Right renal pelvis (tissue), 4 donors: ENCODE measurements at regions not wholly inside any gene's neighbourhood (a gene's known extent, or its start where the extent isn't known, plus 50 kb on each side); places are given as distances from the start of the nearest gene placed in this dataset.

ENCODE experiments used
- DNase-seq, 4 donors: peaks; one replicate each; pipeline ENCODE4 v3.0.0-alpha.2; 2013; ENCODE audit warnings: low read depth in 4 of 4, low spot score in 3 of 4, missing footprints in 1 of 4

DNA sequence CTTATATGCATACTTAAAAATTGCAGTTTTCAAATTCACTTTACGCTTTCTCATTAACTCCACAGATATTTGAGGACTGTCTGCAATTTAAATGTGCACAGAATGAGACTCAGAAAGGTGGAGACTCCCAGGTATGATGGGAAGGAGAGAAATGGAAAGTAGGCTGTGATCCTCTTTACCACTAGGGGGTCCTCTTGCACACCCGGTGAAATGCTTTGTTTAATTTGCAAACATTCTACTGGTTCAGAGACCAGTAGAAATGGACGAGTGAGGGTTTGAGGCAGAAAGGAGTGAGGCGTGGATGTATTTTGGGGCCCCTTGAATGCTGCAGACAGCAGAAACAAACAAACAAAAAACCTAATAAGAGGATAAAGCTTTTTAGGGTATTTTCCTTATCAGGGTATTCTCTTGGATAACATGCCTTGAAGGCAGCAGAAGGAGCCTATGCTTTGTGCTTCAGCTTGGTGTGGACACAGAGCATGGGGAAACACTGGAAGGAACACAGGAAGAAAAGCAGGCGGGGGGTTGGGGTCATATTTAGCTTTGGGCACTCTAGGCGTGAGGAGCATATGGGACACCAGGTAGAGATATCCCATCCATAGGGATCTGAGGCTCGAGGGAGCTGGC lies 410.1 kb downstream of the DMRT2 start:
- no peak for DNase-seq

DNA sequence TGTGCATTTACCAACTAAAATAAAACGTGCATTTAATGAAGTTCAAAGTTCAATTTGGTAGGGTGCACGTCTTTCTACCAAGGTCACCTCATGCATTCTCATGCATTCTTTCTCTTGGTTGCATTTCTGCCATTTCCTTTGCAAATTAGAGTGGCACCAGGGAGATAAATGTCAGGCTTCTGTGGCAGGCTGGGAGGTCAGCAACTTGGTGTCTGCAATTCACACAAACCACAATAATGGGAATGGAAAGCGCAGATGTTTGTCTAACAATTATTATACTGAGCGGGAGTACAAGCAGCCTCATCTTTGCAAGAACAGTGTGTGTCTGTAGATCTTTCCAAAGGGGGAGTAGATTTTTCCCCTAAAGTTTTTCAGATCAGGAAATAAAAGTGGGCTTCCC lies 411.7 kb downstream of the DMRT2 start:
- no peak for DNase-seq

DNA sequence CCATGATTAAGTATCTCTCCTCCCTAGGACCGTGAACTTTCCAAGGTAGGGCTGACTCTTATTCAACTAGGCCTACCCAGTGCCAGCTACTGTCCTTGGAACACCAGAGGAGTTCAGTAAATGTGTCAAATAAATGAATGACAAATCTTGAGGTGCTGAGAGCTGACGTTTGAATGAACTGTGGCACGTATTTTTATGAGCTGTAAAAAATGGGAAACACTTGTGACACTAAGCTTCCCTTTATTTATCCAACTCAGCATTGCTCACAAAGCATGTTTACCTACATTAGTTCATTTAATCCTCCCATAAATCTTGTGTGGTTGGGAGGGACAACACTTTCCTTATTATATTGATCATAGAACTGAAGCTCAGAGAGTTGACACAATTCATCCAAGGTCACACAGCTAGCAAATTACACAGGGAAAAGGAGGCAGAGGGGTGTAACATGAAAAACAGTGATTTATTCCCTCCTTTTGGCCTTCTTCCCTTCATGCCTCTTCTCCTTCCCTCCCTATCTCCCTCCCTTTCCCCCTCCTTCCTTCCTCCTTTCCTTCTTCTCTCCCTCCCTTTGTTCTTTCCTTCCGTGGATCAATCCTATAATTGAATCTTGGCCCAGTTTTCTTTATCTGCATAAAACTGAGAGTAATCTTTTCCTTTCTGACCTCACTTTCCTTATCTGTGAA lies 412.6 kb downstream of the DMRT2 start:
- no peak for DNase-seq

DNA sequence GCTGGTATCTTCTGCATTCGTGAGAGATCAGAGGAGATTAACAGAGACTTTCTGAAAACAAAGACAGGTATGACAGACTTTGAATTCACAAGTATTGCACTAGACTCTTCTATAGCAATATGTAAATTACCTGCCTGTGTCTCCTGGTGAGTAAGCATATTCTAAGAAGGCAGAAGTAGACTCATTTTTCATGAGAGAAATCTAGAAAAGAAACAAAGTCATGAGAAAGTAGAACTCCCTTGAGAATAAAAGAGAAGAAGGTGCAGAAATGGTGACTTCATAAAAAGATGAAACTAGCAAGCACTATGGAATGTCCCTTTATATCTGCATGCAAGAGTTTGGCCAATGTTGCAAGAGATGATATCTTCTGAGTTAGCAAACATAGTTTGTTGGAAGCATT lies 419.8 kb downstream of the DMRT2 start:
- no peak for DNase-seq

DNA sequence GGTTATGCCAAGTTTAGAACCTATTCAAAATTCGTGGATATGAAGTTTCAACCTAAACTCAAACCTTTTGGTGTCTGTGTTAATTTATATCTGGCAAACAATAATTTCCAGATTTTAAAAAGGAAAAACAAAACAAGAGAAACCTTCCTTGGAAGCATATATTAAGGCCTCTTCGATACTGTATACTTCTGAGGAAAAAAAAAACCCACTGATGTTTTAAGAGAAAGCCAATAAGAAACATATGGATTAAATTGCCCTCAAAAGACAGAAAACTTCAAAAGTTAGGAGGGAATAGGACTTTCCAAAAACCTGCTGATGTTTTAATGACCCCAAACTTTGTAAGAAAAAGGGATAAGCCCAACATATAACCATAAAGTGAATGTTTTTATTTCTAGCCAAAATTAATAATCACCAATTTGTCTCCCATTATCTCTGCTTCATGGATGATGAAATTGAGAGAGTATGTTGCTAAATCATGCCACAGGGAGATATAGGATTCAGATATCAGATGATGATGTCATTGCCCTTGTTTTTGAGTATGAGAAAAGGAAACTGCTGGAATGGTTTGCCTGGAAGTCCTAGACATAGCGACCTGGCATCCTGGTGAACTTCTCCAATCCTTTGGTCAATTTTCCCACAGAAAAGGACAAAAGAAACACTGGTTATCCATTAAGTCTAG lies 423.9 kb downstream of the DMRT2 start:
- DNase-seq, result no peak

DNA sequence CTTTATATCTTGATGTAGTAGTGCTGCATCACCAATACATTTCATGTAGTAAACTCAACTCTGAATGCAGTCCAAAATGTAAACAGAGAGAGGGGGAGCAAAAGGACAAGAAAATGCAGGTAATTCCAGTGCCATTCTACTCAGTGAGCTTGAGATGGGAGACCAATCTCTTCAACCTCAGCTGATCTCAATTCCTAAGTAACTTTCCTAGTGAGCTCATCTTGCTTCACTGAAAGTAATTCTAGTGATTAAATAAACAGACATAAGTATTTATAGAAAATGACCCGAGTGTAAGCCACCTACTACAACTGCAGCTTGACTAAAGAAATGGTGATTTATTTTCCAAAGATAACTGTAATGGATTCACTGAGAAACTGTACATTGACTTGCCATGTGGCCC lies 424.5 kb downstream of the DMRT2 start:
- DNase-seq, result no peak

DNA sequence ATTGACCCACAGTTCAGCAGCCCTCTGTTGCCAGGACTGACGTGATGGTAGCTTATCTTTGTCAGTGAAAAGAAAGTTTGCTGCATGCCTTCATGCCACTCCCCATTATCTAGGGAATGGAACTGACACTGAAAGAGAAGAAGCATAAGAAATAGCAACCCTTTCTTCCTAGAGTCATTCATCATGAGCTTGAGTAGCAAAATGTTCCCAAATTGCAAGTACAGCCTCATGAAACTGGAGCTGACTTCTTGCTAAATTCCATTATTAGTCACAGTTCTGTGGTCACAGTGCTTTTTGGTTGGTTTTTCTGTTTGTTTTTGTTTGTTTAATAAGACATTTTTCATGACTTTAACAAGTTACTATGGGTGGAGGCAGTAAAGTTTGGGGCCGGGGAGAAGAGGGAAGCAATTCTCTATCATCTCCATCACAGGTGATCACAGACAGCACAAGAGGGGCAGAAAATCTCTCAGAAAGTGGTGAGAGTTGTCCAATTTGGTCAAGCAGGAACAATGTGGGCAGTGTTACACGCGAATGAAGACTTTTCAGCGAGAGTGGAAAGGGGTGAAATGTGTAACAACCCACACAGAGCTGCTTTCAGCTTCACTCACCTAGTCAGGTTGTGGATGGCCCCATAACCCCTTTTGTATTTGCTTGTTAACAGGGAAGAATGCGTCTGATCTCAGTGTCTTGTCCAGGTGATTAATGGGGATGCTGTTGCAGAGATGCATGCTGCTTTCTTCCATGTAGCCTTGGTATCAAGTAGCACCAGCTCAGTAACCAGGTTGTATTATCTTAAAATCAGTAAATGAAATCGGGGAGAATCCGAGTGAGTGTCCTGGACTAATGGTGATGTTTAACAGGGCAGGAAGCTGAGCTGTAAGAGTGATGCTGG lies 440.4 kb downstream of the DMRT2 start:
- peak in 1 of 4 donors; percentile 5 for DNase-seq

DNA sequence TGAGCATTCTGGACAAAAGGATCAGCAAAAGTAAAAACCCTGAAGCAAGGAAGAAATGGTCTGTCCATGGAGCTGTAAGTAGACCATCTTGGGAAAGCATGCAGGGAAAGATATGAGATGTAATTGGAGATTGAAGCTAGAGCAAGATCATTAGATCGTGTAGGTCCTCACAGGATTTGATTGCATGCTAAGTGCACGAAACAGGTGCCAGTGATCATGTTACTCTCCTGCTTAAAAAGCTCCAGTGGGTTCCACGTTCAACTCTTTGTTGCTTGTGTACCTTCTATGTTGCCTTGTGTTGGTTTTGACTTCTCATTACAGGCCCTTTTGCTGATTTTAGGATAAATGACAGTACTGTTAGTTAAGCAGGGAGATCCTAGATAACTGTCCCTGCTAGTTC lies 442.0 kb downstream of the DMRT2 start:
- DNase-seq, result no peak

DNA sequence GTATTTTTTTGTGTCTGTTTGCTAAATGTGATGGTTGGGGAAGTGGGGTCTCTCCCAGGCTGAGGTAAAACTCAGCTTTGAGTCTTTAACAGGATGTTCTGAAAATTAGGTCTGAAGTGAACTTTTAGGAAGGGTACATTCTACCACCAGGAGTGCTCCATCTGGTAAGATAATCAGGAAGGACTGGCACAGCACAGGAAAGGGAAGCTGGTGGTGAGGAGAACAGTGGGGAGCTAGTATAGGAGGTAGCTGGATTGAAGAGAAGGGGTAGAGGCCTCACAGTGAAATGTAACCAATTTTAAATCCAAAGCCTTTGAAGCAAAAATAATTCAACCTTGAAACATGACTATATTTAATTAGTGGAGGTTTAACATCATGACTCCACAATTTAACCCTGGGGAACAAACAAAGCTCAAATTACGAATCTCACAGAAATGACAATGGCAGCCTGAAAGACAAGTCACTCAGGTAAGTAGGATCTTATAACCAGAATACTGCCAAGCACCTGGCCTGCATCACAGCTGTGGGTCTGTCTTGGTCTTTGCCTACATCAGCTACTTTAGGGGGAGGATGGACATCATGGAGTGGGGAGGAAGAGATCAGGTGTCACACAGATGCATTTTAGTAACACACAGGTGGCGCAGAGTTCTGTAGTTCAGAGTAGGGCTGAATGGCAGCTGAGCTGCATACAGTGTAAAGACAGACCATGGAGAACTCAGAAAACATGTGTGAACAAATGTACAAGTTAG lies 445.3 kb downstream of the DMRT2 start:
- DNase-seq, result peak in 1 of 4 donors; percentile 22

DNA sequence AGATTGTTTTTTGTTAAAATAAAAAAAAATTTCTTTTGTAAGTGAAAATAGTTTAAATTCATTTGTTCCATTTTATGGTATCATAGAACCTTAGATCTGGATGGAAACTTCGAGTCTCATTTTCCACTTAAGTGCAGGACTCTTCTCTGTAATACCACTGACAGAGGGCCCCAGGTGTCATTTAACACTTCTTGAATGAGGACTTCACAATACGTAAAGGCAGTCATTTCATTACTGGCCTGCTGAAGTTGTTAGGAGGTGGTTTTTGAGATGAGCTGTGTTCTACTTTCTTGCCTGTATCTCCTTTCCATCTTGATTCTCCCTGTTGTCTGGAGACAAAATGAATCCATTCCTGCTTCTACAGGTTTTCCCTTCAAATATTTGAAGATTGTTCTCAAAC lies 455.3 kb downstream of the DMRT2 start:
- no peak for DNase-seq

DNA sequence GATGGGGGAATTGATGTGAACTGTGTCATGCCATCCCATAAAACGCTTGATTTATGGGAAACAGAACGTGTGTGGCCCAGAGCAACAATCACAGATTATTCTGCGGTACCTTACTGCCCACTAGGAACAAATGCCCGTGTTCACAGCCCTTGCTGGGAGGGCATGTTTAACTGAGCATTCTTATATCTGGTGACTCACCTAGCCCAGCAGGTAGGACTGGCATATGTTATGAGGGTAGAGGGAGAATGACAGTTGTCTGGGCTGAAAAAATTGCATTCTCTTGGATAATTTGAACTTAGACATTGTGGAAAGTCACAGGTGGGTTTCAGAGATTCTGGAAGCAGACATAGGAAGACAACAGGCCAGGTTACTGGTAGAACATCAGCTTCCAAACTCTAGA lies 460.6 kb downstream of the DMRT2 start:
- DNase-seq, result no peak

DNA sequence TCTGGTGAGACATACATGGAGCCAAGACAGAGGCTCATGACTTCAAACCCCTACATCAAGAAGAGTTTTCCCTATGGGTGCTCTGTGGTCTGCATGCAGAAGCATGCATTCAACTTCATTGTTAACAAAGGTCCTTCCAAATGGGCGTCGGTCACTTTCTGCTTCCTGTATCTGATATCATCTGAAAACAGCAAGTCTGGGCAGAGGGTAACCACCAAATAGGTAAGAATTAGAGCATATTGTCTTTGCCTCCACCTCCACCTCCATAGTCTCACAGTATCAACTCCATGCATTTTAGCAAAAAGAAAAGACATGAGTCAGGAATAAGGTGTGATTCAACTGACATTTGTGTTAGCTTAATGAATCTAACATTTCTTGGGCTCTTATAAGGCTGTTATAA lies 462.9 kb downstream of the DMRT2 start:
- no peak for DNase-seq

DNA sequence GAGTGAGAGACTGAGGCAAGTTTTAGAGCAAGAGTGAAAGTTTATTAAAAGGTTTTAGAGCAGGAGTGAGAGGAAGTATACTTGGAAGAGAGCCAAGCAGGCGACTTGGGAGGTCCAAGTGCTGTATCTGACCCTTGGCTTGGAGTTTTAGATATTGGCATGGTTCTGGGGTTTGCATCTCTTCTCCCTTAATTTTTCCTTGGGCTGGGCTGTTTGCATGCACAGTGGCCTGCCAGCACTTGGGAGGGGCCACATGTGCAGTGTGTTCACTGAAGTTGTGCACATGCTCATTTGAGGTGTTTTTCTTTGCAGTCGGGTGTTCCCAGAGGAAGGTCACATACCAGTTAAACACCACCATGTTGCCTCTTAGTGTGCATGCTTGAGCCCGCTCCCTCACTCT lies 464.1 kb downstream of the DMRT2 start:
- no peak for DNase-seq

DNA sequence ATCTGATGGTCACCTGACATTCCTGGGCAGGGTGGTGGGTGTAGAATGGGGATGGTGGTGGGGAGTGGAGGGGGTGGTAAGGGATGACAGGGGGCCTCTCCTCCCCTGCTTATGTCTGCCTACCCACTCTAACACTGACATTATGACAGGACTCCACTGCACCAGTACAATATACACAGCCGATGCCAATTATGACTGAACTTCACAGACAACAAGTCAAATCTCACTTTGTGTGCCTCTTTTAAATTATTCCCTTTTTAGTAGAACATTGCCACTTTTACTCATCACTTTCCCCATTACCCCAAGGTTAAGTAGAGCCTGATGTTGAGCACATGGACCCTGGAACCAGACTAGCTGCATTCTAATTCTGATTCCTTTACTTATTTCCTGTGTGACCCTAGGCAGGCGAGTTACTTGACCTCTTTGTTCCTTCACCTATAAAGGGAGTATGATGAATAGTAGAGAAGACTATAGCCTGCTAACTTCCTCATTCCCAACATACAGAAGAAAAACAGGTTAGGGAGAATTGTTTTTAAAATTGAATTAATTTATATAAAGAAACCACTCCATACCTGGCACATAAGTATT lies 464.7 kb downstream of the DMRT2 start:
- no peak for DNase-seq

DNA sequence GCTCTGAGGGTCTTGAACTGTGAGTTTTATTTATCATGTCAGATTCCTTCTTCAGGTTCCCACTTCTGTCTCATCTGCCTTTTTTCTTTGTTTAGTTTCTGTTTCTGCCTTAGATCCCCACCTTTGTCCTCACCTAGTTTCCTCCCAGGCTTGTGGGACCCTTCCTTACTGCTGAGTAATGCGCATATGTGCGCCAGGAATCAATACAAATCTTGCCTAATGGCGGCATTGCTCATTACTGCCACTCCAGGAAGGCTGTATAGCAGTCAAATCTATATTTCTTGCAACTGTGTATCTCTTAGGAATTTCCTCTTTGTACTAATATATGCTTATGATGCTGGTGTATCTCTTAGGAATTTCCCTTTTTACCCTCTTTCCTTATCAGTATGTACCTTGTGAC lies 465.4 kb downstream of the DMRT2 start:
- no peak for DNase-seq

DNA sequence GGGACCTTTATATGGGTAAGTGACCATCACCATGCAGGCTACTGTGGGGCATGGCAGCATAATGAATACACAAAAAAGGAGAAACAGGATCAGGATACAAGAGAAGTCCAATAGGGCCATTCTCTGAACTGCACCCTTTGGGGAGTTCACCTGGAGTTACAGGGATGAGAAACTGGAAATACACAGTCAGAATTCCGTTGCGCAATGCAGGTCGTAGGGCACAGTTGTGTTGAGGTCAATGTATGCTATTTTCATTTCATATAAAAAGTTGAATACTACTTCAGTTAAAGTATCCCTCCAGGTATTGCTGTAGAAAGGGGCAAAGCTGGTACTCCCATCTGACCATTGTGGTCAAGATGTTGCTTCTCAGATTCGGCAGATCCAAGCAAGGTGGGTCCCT lies 471.4 kb downstream of the DMRT2 start:
- no peak for DNase-seq

DNA sequence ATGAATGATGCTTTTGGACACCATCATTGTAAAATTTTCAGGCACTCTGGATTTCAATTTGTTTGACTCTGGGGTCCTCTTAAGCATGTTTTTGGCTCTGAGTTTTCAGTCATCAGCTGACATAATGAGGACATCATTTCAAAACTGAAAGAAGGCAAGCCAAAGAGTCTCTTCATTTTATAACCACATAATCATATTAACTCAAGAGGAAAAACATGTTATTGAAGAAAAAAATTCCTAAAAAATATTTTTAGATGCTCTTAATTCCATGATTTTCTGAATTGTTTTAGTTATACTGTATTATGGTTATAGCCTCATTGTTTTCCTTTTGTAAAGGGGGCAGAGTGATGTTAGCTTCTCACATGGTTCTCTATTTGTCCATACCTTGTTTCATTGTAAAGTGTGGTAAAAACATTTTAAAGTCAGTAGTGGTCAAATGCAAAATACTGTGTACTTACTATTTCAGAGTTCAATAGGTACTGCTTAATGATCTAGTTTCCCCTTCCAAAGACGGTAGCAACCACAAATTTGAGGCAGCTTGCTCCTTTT lies 472.1 kb downstream of the DMRT2 start:
- DNase-seq, result no peak

DNA sequence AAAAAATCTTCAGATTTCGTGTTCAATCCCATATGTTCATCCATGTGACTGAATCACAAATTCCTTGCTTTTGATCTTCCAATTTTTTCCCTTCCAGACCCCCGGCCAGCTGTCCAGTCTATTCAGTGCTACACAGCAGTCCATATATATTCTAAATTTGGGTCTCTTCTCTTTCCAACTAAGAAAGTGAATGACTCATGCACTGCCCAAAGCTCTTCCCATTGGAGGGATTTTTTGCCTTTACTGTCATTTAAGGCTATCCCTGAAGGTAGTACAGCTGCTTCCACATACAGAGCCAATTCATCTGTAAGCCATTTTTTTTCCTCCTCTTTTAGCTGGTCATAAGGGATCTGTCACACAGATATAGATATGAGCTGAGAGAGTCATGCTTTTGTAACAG lies 478.3 kb downstream of the DMRT2 start:
- DNase-seq, result no peak

DNA sequence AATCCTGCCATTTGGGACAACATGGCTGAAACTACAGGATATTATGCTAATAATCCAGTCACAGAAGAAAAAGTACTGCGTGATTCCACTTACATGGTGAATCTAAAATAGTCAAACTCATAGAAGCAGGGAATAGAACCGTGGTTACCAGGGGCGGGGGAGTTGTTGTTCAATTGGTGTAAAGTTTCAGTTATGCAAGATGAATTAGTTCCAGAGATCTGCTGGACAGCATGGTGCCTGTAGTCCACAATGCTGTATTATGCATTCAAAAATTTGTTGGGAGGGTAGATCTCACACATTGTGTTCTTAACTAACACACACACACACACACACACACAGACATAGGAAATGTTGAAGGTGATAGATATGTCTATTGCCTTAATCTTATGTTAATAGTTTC lies 480.5 kb downstream of the DMRT2 start:
- DNase-seq, result no peak

DNA sequence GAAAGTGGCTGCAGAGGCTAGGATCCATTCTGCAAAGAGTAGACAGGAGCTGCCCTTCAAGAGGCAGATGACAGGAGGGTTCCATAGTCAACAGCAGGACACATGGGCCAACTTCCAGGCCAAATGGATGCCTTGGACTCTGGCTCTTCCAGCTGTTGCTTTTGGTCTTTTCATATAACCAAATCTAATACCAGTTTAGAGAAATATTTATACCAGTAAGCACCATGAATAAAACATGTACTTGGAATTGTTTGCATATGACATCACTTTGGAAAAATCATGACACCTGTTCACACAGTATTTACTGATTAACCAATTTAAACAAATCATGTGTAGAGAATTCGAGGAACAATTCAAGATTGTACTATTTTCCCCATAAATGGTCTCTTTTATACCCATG lies 481.3 kb downstream of the DMRT2 start:
- DNase-seq, result no peak
